ENCODE measurements at regions not wholly inside any gene's neighbourhood (a gene's known extent, or its start where the extent isn't known, plus 50 kb on each side); places are given as distances from the start of the nearest gene placed in this dataset.

GRCh38 chr9:89794918-89795317 lies 190.1 kb downstream of the GADD45G start:
- TF ChIP-seq CTCF (IDR thresholded peaks at IDR 0.05) (no peak), POLR2AphosphoS5 (IDR thresholded peaks at IDR 0.05) (no peak), EP300 (IDR thresholded peaks at IDR 0.05) (no peak), POLR2A (IDR thresholded peaks at IDR 0.05) (no peak)

Data from upper lobe of left lung (tissue), 4 donors.